ENCODE measurements at regions not wholly inside any gene's neighbourhood (a gene's known extent, or its start where the extent isn't known, plus 50 kb on each side); places are given as distances from the start of the nearest gene placed in this dataset.

DNA sequence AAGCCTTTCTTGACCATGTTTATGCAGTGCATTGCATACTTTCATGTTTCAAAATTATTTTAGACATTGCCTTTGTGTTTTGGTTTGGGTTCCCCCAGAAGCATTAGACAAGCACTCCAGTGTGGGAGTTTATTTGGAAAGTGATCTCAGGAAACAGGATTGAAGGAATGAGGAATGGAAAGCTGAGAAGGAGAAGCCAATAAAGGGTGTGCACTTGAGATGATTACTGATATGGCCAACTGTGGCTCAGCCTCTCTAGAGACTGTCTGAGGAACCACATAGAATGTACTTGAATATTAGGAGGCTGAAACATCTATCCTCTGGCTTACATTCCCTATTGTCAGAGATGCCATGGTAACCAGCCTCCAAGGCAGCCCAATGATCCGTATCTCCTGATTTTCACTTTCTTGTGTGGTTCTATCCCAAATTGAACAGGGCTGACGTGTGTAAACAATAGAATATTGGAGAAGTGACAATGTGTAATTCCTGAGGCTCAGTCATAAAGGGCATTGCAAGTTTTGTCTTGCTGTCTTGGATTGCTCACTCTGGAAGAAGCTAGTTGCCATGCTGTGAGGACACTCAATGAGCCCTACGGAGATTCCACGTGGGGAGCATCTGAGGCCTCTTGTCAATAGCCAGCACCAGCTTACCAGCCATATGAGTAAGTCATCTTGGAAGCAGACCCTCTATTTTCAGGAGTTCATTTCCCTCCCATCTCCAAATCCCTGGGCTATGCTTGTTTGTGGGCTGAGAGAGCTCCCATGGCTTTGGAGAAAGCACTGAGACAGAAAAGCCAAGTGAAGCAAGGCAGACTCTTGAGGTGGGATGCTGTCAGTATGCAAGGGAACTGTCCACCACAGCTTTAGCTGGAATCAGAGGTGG, 84.7 kb downstream of the SCN11A start:
- no peak overlapping the region for H2AFZ ChIP-seq (ENCODE audit: insufficient read depth, low read depth, low read length, poor library complexity, severe bottlenecking)
- H3K4me2 ChIP-seq (replicated peaks; ENCODE audit: low read depth, low read length, poor library complexity, severe bottlenecking): no peak overlapping the region
- Mint-ChIP-seq H3K9me3 (ENCODE audit: insufficient read depth) (no peaks in the 10 kb centered on the region), H3K4me3 (no peak overlapping the region), H3K4me1 (no peaks in the 10 kb centered on the region), H3K27me3 (peaks cover 19% of the 10 kb centered on the region), H3K27ac (no peak overlapping the region)
- intact Hi-C loops (cut with micrococcal nuclease): no loop called here
- WGBS (ENCODE audit: insufficient coverage): 100% methylated on average over 4 of the region's 4 CpGs
- no peaks in the 10 kb centered on the region for H4K20me1 ChIP-seq (ENCODE audit: control insufficient read depth, insufficient read depth, low read length, poor library complexity, severe bottlenecking)
- no peaks in the 10 kb centered on the region for H3K36me3 ChIP-seq (replicated peaks in 1 of 2; ENCODE audit: control extremely low read depth in 1 of 2, control insufficient read depth in 1 of 2, extremely low read depth in 1 of 2, insufficient read depth in 2 of 2, low read length in 1 of 2)
- POLR2A ChIA-PET: no interaction called here
- H3K9me3 ChIP-seq (ENCODE audit: control extremely low read depth in 1 of 3, control insufficient read depth in 2 of 3, insufficient read depth in 1 of 3, low read length in 2 of 3): no peaks in the 10 kb centered on the region
- H3K27me3 ChIP-seq (replicated peaks in 1 of 4; ENCODE audit: control extremely low read depth in 1 of 4, control insufficient read depth in 3 of 4, insufficient read depth in 4 of 4, low read length in 3 of 4): no peaks in the 10 kb centered on the region
- no peaks in the 10 kb centered on the region for H3K79me2 ChIP-seq (ENCODE audit: control insufficient read depth, insufficient read depth, low read length)
- no peak for DNase-seq
- no peak overlapping the region for H3K9ac ChIP-seq (ENCODE audit: low read length)
- CTCF ChIA-PET: no interaction called here
- H3K4me3 ChIP-seq (ENCODE audit: control extremely low read depth in 1 of 5, extremely low read depth in 1 of 5, insufficient read depth in 1 of 5, low read depth in 2 of 5, low read length in 4 of 5): no peak overlapping the region
- no peaks in the 10 kb centered on the region for H3K4me1 ChIP-seq (ENCODE audit: control insufficient read depth in 2 of 2, insufficient read depth in 2 of 2, low read length in 2 of 2)
- H3K27ac ChIP-seq (ENCODE audit: low read length in 2 of 2): no peak overlapping the region
- no peak for ATAC-seq (ENCODE audit: low read depth)
- TF ChIP-seq, protein P1, sequence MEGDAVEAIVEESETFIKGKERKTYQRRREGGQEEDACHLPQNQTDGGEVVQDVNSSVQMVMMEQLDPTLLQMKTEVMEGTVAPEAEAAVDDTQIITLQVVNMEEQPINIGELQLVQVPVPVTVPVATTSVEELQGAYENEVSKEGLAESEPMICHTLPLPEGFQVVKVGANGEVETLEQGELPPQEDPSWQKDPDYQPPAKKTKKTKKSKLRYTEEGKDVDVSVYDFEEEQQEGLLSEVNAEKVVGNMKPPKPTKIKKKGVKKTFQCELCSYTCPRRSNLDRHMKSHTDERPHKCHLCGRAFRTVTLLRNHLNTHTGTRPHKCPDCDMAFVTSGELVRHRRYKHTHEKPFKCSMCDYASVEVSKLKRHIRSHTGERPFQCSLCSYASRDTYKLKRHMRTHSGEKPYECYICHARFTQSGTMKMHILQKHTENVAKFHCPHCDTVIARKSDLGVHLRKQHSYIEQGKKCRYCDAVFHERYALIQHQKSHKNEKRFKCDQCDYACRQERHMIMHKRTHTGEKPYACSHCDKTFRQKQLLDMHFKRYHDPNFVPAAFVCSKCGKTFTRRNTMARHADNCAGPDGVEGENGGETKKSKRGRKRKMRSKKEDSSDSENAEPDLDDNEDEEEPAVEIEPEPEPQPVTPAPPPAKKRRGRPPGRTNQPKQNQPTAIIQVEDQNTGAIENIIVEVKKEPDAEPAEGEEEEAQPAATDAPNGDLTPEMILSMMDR (IDR thresholded peaks at IDR 0.05): no peak
- TF ChIP-seq EZH2 (IDR thresholded peaks at IDR 0.05; ENCODE audit: borderline replicate concordance, insufficient read depth, low read depth, low read length, poor library complexity, severe bottlenecking): no peak

- TF ChIP-seq, protein P1 (IDR thresholded peaks at IDR 0.05): no peak
- no peak for TF ChIP-seq EZH2 (IDR thresholded peaks at IDR 0.05; ENCODE audit: borderline replicate concordance, insufficient read depth, low read depth, low read length, poor library complexity, severe bottlenecking)
- H3K36me3 ChIP-seq (replicated peaks in 1 of 2; ENCODE audit: control extremely low read depth in 1 of 2, control insufficient read depth in 1 of 2, extremely low read depth in 1 of 2, insufficient read depth in 2 of 2, low read length in 1 of 2): no peaks in the 10 kb centered on the region
- H3K4me3 Mint-ChIP-seq: no peak overlapping the region
- no peaks in the 10 kb centered on the region for H3K4me1 Mint-ChIP-seq
- H3K27ac Mint-ChIP-seq: no peak overlapping the region
- H3K4me2 ChIP-seq (replicated peaks; ENCODE audit: low read depth, low read length, poor library complexity, severe bottlenecking): no peak overlapping the region
- WGBS (ENCODE audit: insufficient coverage): 98% methylated on average over 4 of the region's 4 CpGs
- no peaks in the 10 kb centered on the region for H3K27me3 ChIP-seq (replicated peaks in 1 of 4; ENCODE audit: control extremely low read depth in 1 of 4, control insufficient read depth in 3 of 4, insufficient read depth in 4 of 4, low read length in 3 of 4)
- H3K4me1 ChIP-seq (ENCODE audit: control insufficient read depth in 2 of 2, insufficient read depth in 2 of 2, low read length in 2 of 2): no peaks in the 10 kb centered on the region
- DNase-seq (no peak), ATAC-seq (ENCODE audit: low read depth) (no peak)
- H3K4me3 ChIP-seq (ENCODE audit: control extremely low read depth in 1 of 5, extremely low read depth in 1 of 5, insufficient read depth in 1 of 5, low read depth in 2 of 5, low read length in 4 of 5): no peak overlapping the region
- intact Hi-C loops (cut with micrococcal nuclease): no loop called here
- H3K9me3 ChIP-seq (ENCODE audit: control extremely low read depth in 1 of 3, control insufficient read depth in 2 of 3, insufficient read depth in 1 of 3, low read length in 2 of 3): no peaks in the 10 kb centered on the region
- H3K27ac ChIP-seq (ENCODE audit: low read length in 2 of 2): no peak overlapping the region
- ChIA-PET CTCF (no interaction called here), POLR2A (no interaction called here)
- no peak overlapping the region for H2AFZ ChIP-seq (ENCODE audit: insufficient read depth, low read depth, low read length, poor library complexity, severe bottlenecking)
- no peaks in the 10 kb centered on the region for H3K79me2 ChIP-seq (ENCODE audit: control insufficient read depth, insufficient read depth, low read length)
- H4K20me1 ChIP-seq (ENCODE audit: control insufficient read depth, insufficient read depth, low read length, poor library complexity, severe bottlenecking): no peaks in the 10 kb centered on the region
- H3K9ac ChIP-seq (ENCODE audit: low read length): no peak overlapping the region
- no peaks in the 10 kb centered on the region for H3K9me3 Mint-ChIP-seq (ENCODE audit: insufficient read depth)
- H3K27me3 Mint-ChIP-seq: peaks cover 8% of the 10 kb centered on the region
Measured at GRCh38 chr3:38964646-38965045, 87.1 kb downstream of the SCN11A start.

Data from B cell (primary cell).